Daoy (cell line): ENCODE measurements at regions not wholly inside any gene's neighbourhood (a gene's known extent, or its start where the extent isn't known, plus 50 kb on each side); places are given as distances from the start of the nearest gene placed in this dataset.
"Not testable (repeated sequence)": the region's sequence is repeated elsewhere in the genome, so short reads cannot be mapped to it uniquely, and the experiment has no call there.

Source experiments
- DNase-seq: peaks from one replicate; pipeline ENCODE4 v3.0.0-alpha.2; 2015; ENCODE audit warnings: low read depth

DNA sequence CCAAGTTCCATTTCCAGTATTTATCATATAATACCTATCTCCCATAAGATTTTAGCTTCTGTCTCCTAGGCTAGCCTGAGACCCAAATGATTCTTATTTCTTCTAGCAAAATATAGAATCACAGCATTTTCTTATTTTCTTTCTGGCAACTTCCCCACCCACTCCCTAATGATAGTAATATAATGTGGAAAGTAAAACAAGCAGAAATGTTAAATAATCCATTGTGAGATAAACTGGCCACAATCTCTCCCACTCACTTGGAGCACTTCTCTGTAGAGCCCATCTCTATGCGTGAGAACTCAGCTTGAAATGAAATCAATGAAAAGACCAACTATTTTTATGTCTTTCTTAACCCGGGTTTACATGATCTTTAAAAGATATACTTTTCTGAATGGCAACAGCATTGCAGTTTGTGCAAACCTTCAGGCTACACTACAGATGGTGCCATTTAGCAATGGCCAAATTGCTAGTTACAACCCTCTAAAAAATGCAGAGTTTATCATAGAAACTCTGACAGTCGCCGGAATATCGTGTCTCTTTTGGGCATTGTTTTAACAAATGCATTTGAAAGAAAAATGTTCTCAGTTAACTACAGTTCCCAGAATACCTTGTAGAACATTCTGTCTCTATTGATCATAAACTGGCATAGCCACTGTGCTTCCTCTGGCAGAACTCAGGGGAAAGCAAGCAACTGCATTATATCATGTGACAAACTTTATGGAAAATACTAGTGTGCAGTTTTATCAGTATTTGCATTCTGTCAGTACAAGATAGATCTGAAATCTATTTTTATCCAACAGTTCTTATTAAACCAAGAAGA lies 1407.4 kb upstream of the ZEB2 start:
- no peak for DNase-seq

DNA sequence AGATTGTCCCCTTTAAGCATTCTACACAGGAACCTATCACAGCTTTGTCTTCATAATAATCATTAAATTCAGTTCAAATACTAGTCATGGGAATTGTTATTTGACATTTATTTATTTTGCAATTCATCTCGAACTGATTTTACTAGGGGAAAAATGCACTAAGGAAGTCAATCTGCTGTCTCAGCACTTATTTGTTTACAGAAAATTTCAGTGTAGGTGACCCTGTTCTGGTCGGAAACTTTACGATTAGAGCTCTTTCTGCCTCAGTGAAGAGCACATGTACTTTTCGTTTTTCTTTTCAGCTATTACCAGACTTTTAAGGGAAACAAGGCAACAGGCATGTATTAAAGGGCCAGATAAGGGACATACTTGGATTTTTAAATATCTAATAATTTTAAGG lies 1405.7 kb upstream of the ZEB2 start:
- no peak for DNase-seq

DNA sequence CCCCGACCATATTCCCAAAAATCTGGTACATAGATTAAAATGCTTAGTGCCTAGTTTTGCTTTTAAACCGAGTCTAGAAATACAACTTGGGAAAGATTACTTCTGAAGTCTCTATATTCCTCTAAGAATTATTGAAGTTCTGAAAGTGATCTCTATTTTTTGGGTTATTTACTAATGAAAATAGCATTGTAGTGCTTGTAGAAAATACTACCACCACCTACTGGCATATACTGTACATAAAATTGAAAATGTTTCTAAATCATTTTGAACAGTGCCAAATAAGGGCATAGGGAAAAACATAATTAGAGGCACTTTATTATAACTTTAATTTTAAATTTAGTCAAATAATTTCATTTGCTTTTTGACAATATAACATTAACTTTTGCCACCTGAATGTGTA lies 1399.6 kb upstream of the ZEB2 start:
- DNase-seq, result no peak

DNA sequence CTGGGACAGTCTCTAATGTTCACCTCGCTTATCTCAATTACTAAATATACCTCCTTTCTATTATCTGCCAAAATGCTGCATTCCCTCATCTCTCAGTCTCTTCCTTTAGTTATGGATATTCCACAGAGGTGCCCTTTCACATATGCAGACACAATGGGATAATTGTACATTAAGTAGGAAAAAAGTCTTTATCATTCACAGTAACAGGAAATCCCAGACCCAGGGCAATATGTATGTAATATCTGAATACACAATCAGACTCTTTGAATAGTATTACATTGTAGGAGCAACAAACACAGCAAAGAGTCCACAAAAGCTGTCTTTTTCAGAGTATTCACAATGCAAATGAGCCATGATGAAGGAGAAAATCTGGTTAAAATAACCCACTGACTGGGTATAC lies 1399.0 kb upstream of the ZEB2 start:
- no peak for DNase-seq

GRCh38 chr2:145916799-145917198 lies 1396.9 kb upstream of the ZEB2 start:
- no peak for DNase-seq

DNA sequence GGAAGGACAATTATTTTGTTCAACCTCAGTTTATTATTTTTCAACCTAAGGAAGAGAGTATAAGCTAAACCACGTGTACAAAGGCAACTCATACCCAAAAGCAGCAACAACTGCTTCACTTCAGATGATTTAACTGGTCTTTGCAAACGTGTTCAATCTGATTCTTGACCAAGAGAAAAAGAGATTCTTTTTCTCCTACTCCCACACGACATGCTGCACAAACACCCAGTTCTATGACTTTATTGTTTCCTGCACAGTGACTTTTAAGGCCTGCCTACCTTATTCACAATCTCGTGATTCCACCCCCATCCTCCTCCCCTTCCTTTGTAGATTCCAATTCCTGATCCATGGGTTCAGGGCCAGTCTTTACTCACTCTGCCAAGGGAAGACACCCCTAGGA lies 1394.8 kb upstream of the ZEB2 start:
- DNase-seq, result no peak

- no peak for DNase-seq
Measured at GRCh38 chr2:145910416-145910815, 1390.5 kb upstream of the ZEB2 start.

- DNase-seq, result no peak
Measured at GRCh38 chr2:145909766-145910165, 1389.8 kb upstream of the ZEB2 start.

- no peak for DNase-seq
Measured at GRCh38 chr2:145909175-145909755, 1389.3 kb upstream of the ZEB2 start.

GRCh38 chr2:145906354-145906753 lies 1386.4 kb upstream of the ZEB2 start:
- peak; percentile 35 for DNase-seq

DNA sequence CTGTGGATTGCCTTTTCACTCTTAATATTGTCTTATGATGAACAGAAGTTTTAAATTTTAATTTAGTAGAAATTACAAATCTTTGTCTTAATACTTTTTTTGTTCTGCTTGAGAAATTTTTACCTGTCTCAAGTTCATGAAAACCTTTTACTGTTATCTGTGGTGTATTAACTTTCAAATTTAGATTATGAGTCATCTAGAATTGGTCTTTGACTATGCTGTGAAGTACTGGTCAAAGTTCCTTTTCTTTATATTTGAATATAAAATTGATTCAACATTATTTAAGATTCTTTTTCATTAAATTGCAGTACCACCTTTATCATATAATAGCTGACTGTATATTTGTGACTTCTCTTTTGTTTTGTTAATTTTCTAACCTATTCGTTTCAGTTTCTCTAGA lies 1385.5 kb upstream of the ZEB2 start:
- DNase-seq, result no peak

GRCh38 chr2:145897151-145897550 lies 1377.2 kb upstream of the ZEB2 start:
- no peak for DNase-seq

GRCh38 chr2:145887915-145888314 lies 1368.0 kb upstream of the ZEB2 start:
- DNase-seq, result no peak

DNA sequence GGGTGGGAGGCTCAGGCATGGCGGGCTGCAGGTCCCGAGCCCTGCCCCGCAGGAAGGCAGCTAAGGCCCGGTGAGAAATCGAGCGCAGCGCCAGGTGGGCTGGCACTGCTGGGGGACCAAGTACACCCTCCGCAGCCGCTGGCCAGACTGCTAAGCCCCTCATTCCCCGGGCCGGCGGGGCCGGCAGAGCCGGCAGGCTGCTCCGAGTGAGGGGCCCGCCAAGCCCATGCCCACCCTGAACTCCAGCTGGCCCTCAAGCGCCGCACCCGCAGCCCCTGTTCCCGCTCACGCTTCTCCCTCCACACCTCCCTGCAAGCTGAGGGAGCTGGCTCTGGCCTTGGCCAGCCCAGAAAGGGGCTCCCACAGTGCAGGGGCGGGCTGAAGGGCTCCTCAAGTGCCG lies 1361.1 kb upstream of the ZEB2 start:
- not testable (repeated sequence) for DNase-seq

- no peak for DNase-seq
Measured at GRCh38 chr2:145875016-145875415, 1355.1 kb upstream of the ZEB2 start.

DNA sequence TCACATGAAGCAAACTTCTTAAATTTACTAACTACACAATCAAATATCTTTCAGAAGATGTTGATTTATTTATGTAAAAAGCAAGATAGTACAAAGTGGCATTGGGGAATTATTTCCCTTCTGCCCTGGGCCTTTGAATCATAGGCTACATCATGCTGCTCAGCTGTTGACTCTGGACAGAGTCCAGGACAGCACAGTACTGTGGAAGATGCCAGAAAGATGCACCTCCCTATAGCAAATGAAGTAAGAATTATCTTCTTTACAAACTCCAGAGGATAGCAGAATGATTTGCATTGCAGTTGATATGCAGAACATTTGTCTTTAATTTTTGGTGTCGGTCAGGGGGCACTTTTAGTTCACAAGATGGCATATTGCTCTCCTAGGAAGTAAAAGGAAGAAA lies 1354.5 kb upstream of the ZEB2 start:
- DNase-seq, result peak; percentile 9

- no peak for DNase-seq
Measured at GRCh38 chr2:145864501-145864900, 1344.6 kb upstream of the ZEB2 start.

DNA sequence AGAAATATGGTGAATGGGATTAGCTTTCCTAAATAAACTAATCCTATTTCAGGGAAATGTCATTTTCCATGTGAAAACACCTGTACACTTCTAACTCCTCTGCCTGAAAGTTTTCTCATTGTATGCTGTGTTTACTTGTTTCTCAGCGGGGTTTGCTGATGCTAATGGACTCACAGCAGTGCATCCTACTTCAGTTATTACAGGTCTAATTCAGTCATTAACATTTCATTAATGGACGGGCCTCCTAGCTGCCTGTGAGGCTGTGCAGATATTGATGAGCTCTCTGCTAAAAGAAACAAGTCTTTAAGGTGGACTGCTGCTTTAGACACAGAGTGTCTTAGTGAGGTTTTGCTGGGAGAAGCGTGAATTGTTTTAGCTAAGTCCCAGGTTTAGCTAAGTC lies 1342.0 kb upstream of the ZEB2 start:
- DNase-seq, result no peak

DNA sequence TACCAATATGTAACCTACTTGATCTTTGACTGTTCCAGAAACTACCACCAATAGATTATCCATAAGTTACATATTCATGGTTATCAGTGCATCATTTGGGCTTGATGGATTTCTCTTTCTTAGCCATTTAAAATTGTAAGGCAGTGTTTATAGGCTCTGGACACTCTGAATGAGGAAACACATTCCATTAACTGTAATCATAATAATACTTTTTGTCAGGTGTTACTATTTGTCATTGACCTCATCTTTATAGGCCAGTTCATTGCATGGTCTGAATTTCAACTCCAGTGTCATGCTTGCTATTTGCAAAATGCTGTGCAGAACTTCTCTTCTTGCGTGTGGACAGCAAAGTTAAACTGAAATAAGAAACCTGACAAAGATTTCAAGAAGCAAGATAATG lies 1340.2 kb upstream of the ZEB2 start:
- no peak for DNase-seq

GRCh38 chr2:145855142-145855541 lies 1335.2 kb upstream of the ZEB2 start:
- DNase-seq, result no peak

DNA sequence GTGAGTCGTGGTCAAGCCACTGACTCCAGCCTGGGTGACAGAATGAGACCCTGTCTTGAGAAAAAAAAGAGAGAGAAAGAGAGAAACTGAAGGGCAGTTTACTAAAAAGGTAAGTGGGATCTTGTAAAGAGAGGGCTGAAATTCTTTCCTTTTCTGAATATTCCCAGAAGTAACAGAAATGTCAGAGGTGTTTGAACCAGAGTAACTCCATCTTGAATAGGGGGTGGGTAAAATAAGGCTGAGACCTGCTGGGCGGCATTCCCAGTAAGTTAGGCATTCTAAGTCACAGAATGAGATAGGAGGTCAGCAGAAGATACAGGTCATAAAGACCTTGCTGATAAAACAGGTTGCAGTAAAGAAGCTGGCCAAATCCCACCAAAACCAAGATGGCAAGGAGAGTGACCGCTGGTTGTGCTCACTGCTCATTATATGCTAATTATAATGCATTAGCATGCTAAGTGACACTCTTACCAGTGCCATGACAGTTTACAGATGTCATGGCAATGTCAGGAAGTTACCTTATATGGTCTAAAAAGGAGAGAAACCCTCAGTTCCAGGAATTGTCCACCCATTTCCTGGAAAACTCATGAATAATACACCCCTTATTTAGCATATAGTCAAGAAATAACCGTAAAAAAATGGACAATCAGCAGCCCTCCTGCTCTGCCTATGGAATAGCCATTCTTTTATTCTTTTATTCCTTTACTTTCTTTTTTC lies 1334.3 kb upstream of the ZEB2 start:
- DNase-seq, result no peak

GRCh38 chr2:145851730-145852129 lies 1331.8 kb upstream of the ZEB2 start:
- no peak for DNase-seq

- DNase-seq, result no peak
Measured at GRCh38 chr2:145849466-145849865, 1329.5 kb upstream of the ZEB2 start.
